NCI-H1694 (cell line): ENCODE measurements at regions not wholly inside any gene's neighbourhood (a gene's known extent, or its start where the extent isn't known, plus 50 kb on each side); places are given as distances from the start of the nearest gene placed in this dataset.
"Not testable (repeated sequence)": the region's sequence is repeated elsewhere in the genome, so short reads cannot be mapped to it uniquely, and the experiment has no call there.

Experiments used
- DNase-seq: peaks from one replicate; lab custom pipeline; 2025; lab: John Stamatoyannopoulos, UW

DNA sequence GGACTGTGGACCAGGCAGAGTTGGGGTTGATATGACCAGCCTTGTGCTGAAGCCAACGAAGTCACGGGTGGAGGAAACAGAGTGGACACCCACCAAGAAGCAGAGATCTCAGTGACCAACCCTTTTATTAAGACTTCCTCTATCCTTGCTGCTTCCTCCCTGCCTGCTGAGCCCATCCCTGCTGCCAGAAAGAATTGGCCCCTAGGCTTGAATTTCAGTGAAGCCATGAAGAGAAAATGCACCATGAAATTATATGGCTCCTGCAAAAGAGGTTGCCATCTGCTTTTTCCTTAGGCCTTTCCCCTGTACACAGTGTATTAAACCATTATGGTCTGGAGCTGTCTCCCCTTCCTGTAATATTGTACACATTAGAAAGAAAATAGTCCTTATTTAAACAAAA lies 246.7 kb downstream of the HS3ST3B1 start:
- no peak for DNase-seq

- DNase-seq, result no peak
These were observed 246.1 kb downstream of the HS3ST3B1 start for GRCh38 chr17:14547016-14547415.

- DNase-seq, result no peak
These were observed 244.4 kb downstream of the HS3ST3B1 start for GRCh38 chr17:14545156-14545906.

GRCh38 chr17:14541714-14542113 lies 240.8 kb downstream of the HS3ST3B1 start:
- no peak for DNase-seq

- no peak for DNase-seq
These were observed 238.9 kb downstream of the HS3ST3B1 start for GRCh38 chr17:14539801-14540200.

DNA sequence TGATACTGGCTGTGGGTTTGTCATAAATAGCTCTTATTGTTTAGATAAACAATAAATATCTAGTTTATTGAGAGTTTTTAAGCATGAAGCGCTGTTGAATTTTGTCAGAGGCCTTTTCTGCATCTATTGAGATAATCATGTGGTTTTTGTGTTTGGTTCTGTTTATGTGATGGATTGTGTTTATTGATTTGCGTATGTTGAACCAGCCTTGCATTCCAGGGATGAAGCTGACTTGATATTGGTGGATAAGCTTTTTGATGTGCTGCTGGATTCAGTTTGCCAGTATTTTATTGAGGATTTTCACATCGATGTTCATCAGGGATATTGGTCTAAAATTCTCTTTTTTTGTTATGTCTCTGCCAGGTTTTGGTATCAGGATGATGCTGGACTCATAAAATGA lies 231.4 kb downstream of the HS3ST3B1 start:
- DNase-seq, result not testable (repeated sequence)

DNA sequence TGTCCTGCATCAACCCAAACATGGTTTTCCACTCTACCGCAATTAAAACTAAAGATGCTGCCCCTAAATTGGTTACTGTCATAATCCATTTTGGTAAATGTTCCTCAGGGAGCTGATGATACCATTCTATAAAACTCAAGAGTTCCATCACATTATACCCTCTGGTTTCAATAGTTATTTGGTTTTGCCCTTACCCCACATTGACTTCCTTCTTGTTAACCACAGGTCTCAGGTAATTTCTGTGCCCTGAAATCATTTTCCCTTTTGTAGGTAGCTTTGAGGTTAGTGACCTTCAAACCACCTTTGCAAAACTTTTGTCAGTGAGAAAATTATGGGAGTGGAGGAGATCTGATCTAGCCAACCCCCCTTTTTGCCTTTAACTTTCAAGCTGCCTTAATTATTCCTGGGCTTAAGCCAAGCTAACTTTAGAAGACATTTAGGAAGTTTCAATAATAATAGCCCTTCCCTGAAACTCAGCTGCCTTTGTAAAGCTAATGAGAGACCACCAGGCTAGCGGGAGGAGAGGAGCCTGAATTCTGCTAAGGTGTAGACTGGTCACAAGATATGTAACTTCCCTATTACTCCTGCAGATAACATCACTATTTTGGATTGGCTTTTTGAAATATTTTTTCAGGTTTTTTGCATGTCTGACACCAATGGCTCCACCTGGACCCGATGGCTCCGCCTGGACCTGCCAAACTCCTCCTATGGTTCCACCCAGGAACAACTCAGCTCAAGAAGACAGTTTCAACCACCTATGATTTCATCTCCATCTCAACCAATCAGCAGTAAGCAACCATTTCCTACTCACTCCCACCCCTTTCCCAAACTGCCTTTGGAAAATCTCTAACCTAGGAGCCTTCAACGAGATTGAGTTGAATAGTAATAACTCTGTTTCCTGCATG lies 224.9 kb downstream of the HS3ST3B1 start:
- DNase-seq, result no peak

DNA sequence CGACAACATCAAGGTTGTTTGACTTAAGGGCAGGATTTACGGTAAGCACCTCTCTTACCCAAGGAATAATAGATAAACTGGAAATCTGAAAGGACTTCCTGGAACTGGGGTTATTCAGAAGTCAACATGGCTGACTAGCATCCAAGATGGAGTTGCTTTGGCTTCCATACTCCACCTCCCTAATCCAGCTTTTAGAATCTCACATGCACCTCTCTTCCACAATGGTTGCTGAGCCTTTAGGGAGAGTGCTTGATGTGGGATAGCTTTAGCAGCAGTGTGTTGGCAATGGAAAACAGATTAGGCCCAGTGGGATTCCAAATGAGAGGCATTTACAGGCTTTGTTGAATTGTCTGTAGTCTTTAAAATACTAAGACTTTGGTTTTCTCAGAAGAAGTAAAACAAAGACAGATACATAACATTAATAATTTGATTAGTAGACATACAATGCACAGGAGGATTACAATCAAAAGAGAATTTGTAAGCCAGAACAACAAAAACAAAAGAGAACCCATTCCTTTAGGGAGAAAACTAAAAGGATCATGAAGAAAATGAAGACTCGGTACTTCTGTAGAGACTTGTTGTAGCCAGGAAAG lies 222.0 kb downstream of the HS3ST3B1 start:
- DNase-seq, result no peak

DNA sequence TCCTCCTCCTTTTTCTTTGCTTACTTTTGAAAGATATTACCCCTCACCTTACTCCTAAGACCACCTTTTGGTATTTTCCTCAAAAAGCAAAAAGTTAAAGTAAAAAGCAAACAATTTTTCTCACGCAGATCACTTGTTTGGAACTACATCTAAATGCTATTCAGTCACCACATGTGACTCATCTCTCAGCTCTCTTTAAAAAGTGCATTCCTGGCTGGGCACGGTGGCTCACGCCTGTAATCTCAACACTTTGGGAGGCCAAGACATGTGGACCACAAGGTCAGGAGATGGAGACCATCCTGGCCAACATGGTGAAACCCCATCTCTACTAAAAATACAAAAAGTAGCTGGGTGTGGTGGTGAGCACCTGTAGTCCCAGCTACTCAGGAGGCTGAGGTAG lies 218.0 kb downstream of the HS3ST3B1 start:
- not testable (repeated sequence) for DNase-seq

DNA sequence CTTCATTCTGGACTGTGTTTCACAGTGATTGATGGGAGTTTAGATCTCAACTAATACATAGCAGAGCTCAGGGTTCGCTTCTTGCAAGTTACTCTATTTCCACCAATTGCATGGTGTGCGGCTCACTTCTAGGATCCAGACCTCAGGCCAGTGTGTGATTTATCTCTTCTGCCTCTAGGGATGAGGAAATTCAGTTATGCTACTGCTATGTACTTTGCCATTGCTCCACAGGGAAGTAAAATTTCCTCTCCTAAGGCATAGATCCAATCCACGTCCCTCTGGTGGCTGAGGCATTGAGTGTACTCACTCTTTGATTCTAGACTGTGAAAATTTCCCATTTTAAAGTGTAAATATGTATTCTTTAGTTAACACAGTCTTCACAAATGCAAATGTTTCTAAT lies 214.1 kb downstream of the HS3ST3B1 start:
- DNase-seq, result no peak

GRCh38 chr17:14513835-14514234 lies 213.0 kb downstream of the HS3ST3B1 start:
- DNase-seq, result no peak

GRCh38 chr17:14510136-14510535 lies 209.3 kb downstream of the HS3ST3B1 start:
- DNase-seq, result no peak

GRCh38 chr17:14508156-14508555 lies 207.3 kb downstream of the HS3ST3B1 start:
- no peak for DNase-seq

DNA sequence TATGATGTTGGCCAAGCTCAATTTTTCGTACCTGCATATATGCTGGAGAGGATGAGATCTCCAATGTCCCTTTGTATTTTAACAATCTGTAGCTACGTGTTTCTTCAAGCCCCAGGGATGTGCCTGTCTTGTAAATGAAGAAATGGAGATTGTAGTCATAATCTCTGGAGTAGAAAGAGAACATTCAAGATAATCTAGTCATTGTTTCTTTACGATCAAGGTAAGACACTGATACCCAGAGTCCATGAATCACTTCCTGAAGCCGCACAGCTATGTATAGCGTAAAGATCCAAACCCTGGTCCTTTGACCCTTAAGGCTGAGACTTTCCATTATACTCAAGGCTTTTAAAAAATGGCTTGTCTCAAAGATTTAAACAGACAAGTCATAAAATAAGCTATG lies 205.5 kb downstream of the HS3ST3B1 start:
- no peak for DNase-seq

- DNase-seq, result no peak
These were observed 204.7 kb downstream of the HS3ST3B1 start for GRCh38 chr17:14505606-14506005.

DNA sequence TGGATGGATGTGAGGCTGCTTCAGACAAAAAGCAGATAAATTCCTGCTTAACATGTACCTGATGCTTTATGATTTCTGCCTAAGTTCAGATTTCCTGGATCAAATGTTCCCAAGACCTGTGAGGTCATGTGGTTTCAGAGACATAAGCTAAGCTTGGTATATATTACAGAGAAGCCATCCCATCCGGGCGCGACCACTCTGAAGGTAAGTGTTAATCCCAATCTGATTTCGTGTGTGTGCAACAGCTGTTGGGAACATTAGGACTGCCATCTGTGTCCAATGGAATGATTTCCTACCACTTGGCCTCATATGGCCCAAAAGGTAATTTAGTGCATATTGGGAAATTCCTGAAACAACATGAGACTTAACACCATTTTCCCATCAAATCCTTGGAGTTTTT lies 199.1 kb downstream of the HS3ST3B1 start:
- no peak for DNase-seq

- no peak for DNase-seq
These were observed 197.9 kb downstream of the HS3ST3B1 start for GRCh38 chr17:14498812-14499211.

DNA sequence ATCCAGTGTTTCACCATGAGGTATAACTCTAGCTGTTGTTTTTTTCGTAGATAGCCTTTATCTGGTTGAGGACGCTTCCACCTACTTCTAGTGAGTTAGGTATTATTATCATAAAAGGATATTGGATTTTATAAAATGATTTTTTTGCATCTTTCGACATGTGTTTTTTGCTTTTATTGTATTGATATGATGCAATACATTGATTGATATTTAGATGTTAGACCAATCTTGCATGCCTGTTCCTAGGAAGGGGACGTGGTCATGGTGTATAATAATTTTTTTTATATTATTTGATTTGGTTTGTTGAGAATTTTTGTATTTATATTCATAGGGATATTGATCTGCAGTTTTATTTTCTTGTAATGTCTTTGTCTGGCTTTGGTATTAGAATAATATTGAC lies 193.3 kb downstream of the HS3ST3B1 start:
- DNase-seq, result no peak

GRCh38 chr17:14489986-14490385 lies 189.1 kb downstream of the HS3ST3B1 start:
- no peak for DNase-seq

DNA sequence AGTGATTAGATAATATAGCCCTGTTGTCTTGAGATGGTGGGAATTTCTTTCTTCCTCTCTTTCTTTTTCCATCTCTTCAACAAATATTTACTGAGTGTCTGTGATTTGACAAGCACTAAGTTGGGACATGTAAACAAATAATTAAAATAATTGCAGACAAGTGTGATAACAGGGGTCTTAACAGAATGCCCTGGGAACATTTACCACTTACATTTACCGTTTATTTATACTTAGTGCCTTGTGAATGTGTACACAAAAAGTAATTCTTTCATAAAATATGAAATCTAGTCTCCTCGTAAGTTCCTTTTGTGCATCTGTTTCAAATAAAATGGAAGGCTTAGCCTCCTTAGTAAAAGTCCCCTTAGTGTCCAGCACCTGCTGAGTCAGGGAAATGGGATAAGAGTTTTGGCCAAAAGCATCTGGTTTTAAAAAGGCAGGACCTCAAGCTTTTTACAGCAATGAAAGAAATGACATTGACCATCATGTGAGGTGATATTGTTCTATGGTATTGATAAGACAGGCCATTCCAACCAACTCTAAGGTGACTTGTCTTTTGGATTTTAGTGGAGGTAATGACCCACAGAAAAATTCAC lies 188.2 kb downstream of the HS3ST3B1 start:
- no peak for DNase-seq

GRCh38 chr17:14487068-14487467 lies 186.2 kb downstream of the HS3ST3B1 start:
- DNase-seq, result no peak

DNA sequence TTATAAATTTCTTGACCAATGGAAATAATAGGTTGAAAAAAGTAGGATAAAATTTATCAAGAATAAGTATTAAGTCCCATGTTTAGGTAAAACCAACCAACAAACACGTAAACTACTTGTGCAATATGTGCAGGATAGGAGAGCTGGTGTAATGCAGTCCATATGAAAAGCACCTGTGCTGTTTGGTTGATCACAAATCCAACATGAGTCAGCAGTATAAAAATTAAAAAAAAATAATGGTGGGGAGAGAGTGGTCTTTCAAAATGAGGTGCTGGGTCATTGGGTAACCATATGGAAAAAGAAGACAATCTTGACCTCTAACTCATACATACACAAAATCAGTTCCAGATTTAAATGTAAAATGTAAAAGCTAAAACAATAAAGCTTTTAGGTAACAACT lies 181.8 kb downstream of the HS3ST3B1 start:
- no peak for DNase-seq
